H1 (cell line): ENCODE measurements at regions not wholly inside any gene's neighbourhood (a gene's known extent, or its start where the extent isn't known, plus 50 kb on each side); places are given as distances from the start of the nearest gene placed in this dataset.

ENCODE experiments used
- CTCF ChIA-PET: fragments of 300-600 bp; sonication (Branson Sonifier 250); formaldehyde crosslinking; loops from one replicate; lab custom pipeline; 2021; ENCODE audit not compliant: partially characterized antibody; lab: Charles Lee
- POLR2A ChIA-PET: fragments of 300-600 bp; sonication (Branson Sonifier 250); formaldehyde crosslinking; loops from one replicate; lab custom pipeline; 2021; ENCODE audit warnings: inconsistent platforms; ENCODE audit not compliant: partially characterized antibody; lab: Charles Lee
- DNase-seq, 2 experiments: peaks; one replicate each; pipeline versions ENCODE4 v3.0.0 to v3.0.0-alpha.2; 2010 to 2022; ENCODE audit warnings: low spot score in 2 of 2, low read depth in 1 of 2, mixed read lengths in 1 of 2
- FAIRE-seq: peaks from 2 replicates; lab custom pipeline; 2011; peaks lifted over from hg19 to GRCh38; lab: Jason Lieb, UNC
- H2AFZ ChIP-seq: 2 replicates; pipeline ENCODE4 v1.8.1; 2012; ENCODE audit warnings: low read length, inconsistent platforms
- H2AK5ac ChIP-seq: 2 replicates; pipeline ENCODE4 v1.6.1; 2013; ENCODE audit warnings: low read depth, low read length
- H2BK120ac ChIP-seq: replicated peaks from 2 replicates; pipeline ENCODE3; 2013; ENCODE audit warnings: low read depth, low read length, inconsistent platforms
- H2BK12ac ChIP-seq: 2 replicates; pipeline ENCODE4 v1.6.1; 2013; ENCODE audit warnings: low read depth, low read length
- H2BK15ac ChIP-seq: 2 replicates; pipeline ENCODE4 v1.6.1; 2013; ENCODE audit warnings: low read length
- H2BK20ac ChIP-seq: 2 replicates; pipeline ENCODE4 v1.6.1; 2013; ENCODE audit warnings: low read length
- H2BK5ac ChIP-seq: 2 replicates; pipeline ENCODE4 v1.6.1; 2013; ENCODE audit warnings: low read depth, low read length
- H3K14ac ChIP-seq: 2 replicates; pipeline ENCODE4 v1.6.1; 2013; ENCODE audit warnings: inconsistent platforms; ENCODE audit not compliant: insufficient read length
- H3K18ac ChIP-seq: 2 replicates; pipeline ENCODE4 v1.6.1; 2013; ENCODE audit warnings: low read length; ENCODE audit errors: extremely low read depth
- H3K23ac ChIP-seq: 2 replicates; pipeline ENCODE4 v1.6.1; 2013; ENCODE audit warnings: inconsistent platforms; ENCODE audit not compliant: insufficient read length
- H3K23me2 ChIP-seq: 2 replicates; pipeline ENCODE4 v1.6.1; 2013; ENCODE audit warnings: low read depth, low read length
- H3K27ac ChIP-seq: 2 replicates; pipeline ENCODE4 v1.6.1; 2011; ENCODE audit warnings: low read depth, low read length, inconsistent platforms
- H3K27me3 ChIP-seq, 4 experiments: replicated peaks in 1 of 4; 1 replicate in 1 of 4; 2 replicates in 3 of 4; pipeline versions ENCODE4 v1.6.1 to v1.8.1; 2011 to 2013; ENCODE audit warnings: low read length in 3 of 4, mild to moderate bottlenecking in 3 of 4, inconsistent platforms in 2 of 4, mixed read lengths in 2 of 4, moderate library complexity in 1 of 4; ENCODE audit not compliant: control insufficient read depth in 3 of 4, insufficient read depth in 3 of 4; ENCODE audit errors: extremely low read depth in 1 of 4
- H3K36me3 ChIP-seq, 4 experiments: 2 replicates each; pipeline versions ENCODE4 v1.6.1 to v1.8.1; 2011 to 2013; ENCODE audit warnings: mild to moderate bottlenecking in 4 of 4, low read length in 3 of 4, moderate library complexity in 2 of 4, control low read depth in 1 of 4, inconsistent platforms in 1 of 4; ENCODE audit not compliant: insufficient read depth in 4 of 4, control insufficient read depth in 2 of 4
- H3K4ac ChIP-seq: replicated peaks from 2 replicates; pipeline ENCODE3; 2013; ENCODE audit warnings: low read length, low read depth, mixed read lengths, inconsistent platforms; ENCODE audit not compliant: insufficient read length
- H3K4me1 ChIP-seq, 4 experiments: replicated peaks in 1 of 4; 1 replicate in 1 of 4; 2 replicates in 3 of 4; pipeline versions ENCODE4 v1.6.1 to v1.8.1; 2011 to 2013; ENCODE audit warnings: low read length in 3 of 4, inconsistent platforms in 2 of 4, mixed read lengths in 1 of 4; ENCODE audit not compliant: insufficient read depth in 4 of 4, control insufficient read depth in 3 of 4
- H3K4me2 ChIP-seq, 2 experiments: 2 replicates each; pipeline versions ENCODE4 v1.6.1 to v1.8.1; 2011 to 2013; ENCODE audit warnings: low read depth in 2 of 2, low read length in 2 of 2, control low read depth in 1 of 2, inconsistent platforms in 1 of 2, mild to moderate bottlenecking in 1 of 2; ENCODE audit not compliant: insufficient read depth in 1 of 2
- H3K4me3 ChIP-seq, 4 experiments: fragments of 200-600, 300-600 bp in 1 of 4; sonication (generic), shearing (Covaris generic), sonication (Bioruptor Twin) in 1 of 4; 2 replicates each; pipeline versions ENCODE4 v1.5.1 to v1.8.1; 2011 to 2016; ENCODE audit warnings: low read length in 4 of 4, low read depth in 3 of 4, control low read depth in 2 of 4, inconsistent platforms in 2 of 4, mild to moderate bottlenecking in 2 of 4, mixed read lengths in 1 of 4, moderate library complexity in 1 of 4; ENCODE audit not compliant: insufficient read depth in 2 of 4; ENCODE audit errors: extremely low read depth in 1 of 4
- H3K56ac ChIP-seq: replicated peaks from 2 replicates; pipeline ENCODE3; 2013; ENCODE audit warnings: low read depth, mild to moderate bottlenecking, mixed read lengths, low read length, inconsistent platforms; ENCODE audit not compliant: insufficient read length
- H3K79me1 ChIP-seq: 2 replicates; pipeline ENCODE4 v1.6.1; 2013; ENCODE audit warnings: low read depth, low read length, control low read depth
- H3K79me2 ChIP-seq, 2 experiments: 2 replicates each; pipeline versions ENCODE4 v1.6.1 to v1.8.1; 2012 to 2013; ENCODE audit warnings: low read length in 2 of 2, mild to moderate bottlenecking in 2 of 2, inconsistent platforms in 1 of 2; ENCODE audit not compliant: insufficient read depth in 2 of 2, control insufficient read depth in 1 of 2
- H3K9ac ChIP-seq, 4 experiments: replicated peaks in 1 of 4; 1 replicate in 1 of 4; 2 replicates in 3 of 4; pipeline versions ENCODE4 v1.6.1 to v1.8.1; 2011 to 2013; ENCODE audit warnings: low read depth in 3 of 4, low read length in 3 of 4, control low read depth in 2 of 4, mild to moderate bottlenecking in 2 of 4, moderate library complexity in 2 of 4, inconsistent platforms in 1 of 4; ENCODE audit errors: extremely low read depth in 1 of 4
- H3K9me3 ChIP-seq, 2 experiments: 2 replicates each; pipeline versions ENCODE4 v1.6.1 to v1.8.1; 2012 to 2013; ENCODE audit warnings: mild to moderate bottlenecking in 2 of 2, moderate library complexity in 2 of 2, control low read depth in 1 of 2, inconsistent platforms in 1 of 2, low read depth in 1 of 2, low read length in 1 of 2, mixed read lengths in 1 of 2; ENCODE audit not compliant: insufficient read depth in 2 of 2
- H4K20me1 ChIP-seq, 2 experiments: replicated peaks in 1 of 2; 2 replicates each; pipeline versions ENCODE3 to v1.8.1; 2011 to 2013; ENCODE audit warnings: inconsistent platforms in 2 of 2, low read length in 2 of 2, mild to moderate bottlenecking in 1 of 2; ENCODE audit not compliant: insufficient read depth in 2 of 2, control insufficient read depth in 1 of 2
- H4K5ac ChIP-seq: 2 replicates; pipeline ENCODE4 v1.6.1; 2013; ENCODE audit warnings: low read length, low read depth, mixed read lengths, inconsistent platforms; ENCODE audit not compliant: insufficient read length
- H4K8ac ChIP-seq: 2 replicates; pipeline ENCODE4 v1.8.0; 2013; ENCODE audit warnings: mild to moderate bottlenecking, moderate library complexity, low read length, inconsistent platforms; ENCODE audit not compliant: insufficient read depth; ENCODE audit errors: extremely low read depth
- H4K91ac ChIP-seq: replicated peaks from 2 replicates; pipeline ENCODE3; 2013; ENCODE audit warnings: low read length, mixed read lengths, inconsistent platforms; ENCODE audit not compliant: insufficient read length
- BACH1 ChIP-seq: IDR thresholded peaks from 2 replicates; pipeline ENCODE4 v1.6.1; 2012; ENCODE audit warnings: low read length, improper control_type of control experiment
- BCL11A ChIP-seq, 2 experiments: IDR thresholded peaks; one replicate each; pipeline ENCODE4 v1.6.1; 2011; ENCODE audit warnings: low read depth in 2 of 2, low read length in 2 of 2, mild to moderate bottlenecking in 2 of 2
- JUND ChIP-seq: IDR thresholded peaks from 2 replicates; pipeline ENCODE4 v1.6.1; 2011; ENCODE audit warnings: mild to moderate bottlenecking, improper control_type of control experiment, low read length
- KDM4A ChIP-seq: IDR thresholded peaks from one replicate; pipeline ENCODE4 v1.7.1; 2012; ENCODE audit warnings: low read depth, mild to moderate bottlenecking, moderate library complexity, low read length, inconsistent platforms; ENCODE audit not compliant: severe bottlenecking
- WGBS, 2 experiments: shearing (Covaris generic) in 1 of 2; methylation state at CpG; one replicate each; pipeline versions ENCODE4 v1.1.6 to v1.1.7; 2013 to 2015; ENCODE audit warnings: low lambda C conversion rate in 2 of 2, mixed read lengths in 2 of 2, inconsistent platforms in 1 of 2, low coverage in 1 of 2, missing lambda C conversion rate in 1 of 2; ENCODE audit not compliant: insufficient replicate concordance in 2 of 2, insufficient coverage in 1 of 2, insufficient read length in 1 of 2; ENCODE audit errors: extremely low coverage in 1 of 2, missing lambda C conversion rate in 1 of 2; 5-methylcytosine and 5-hydroxymethylcytosine counted together

- H3K23ac ChIP-seq: no peak overlapping the region
- WGBS, 2 experiments: 100% methylated on average over 3 of the region's 3 CpGs; no CpG with 5 or more reads in 1 of the 2 experiments
- CTCF ChIA-PET: no interaction called here
- no peak overlapping the region for H2AFZ ChIP-seq
- H3K4me3 ChIP-seq: no peak overlapping the region
- no peak overlapping the region for H3K14ac ChIP-seq
- H3K56ac ChIP-seq: no peak overlapping the region
- H3K9ac ChIP-seq: no peak overlapping the region
- no peaks in the 10 kb centered on the region for H4K20me1 ChIP-seq
- H2AK5ac ChIP-seq: no peak overlapping the region
- H3K79me2 ChIP-seq: no peaks in the 10 kb centered on the region
- H2BK5ac ChIP-seq: no peak overlapping the region
- no peak overlapping the region for H3K4me2 ChIP-seq
- no peak overlapping the region for H4K8ac ChIP-seq
- no peak for TF ChIP-seq KDM4A
- no peak for TF ChIP-seq JUND
- TF ChIP-seq BCL11A (IDR thresholded peaks at IDR 0.05; ENCODE audit: low read depth in 2 of 2, low read length in 2 of 2): no peak
- no peak for TF ChIP-seq BACH1
- H3K36me3 ChIP-seq: no peaks in the 10 kb centered on the region
- no peaks in the 10 kb centered on the region for H3K23me2 ChIP-seq
- H4K91ac ChIP-seq: no peak overlapping the region
- H2BK12ac ChIP-seq: no peak overlapping the region
- no peak for DNase-seq
- FAIRE-seq: no peak
- H2BK15ac ChIP-seq: no peak overlapping the region
- H3K27me3 ChIP-seq: no peaks in the 10 kb centered on the region
- no peak overlapping the region for H2BK20ac ChIP-seq
- no peak overlapping the region for H3K27ac ChIP-seq
- POLR2A ChIA-PET: no interaction called here
- H3K9me3 ChIP-seq: peaks cover 2 to 3% of the 10 kb centered on the region in 2 experiments; a peak in 1 of 4 replicates
- H3K4me1 ChIP-seq: no peaks in the 10 kb centered on the region
- no peaks in the 10 kb centered on the region for H3K79me1 ChIP-seq
- H2BK120ac ChIP-seq: no peak overlapping the region
- no peak overlapping the region for H4K5ac ChIP-seq
- H3K4ac ChIP-seq: no peak overlapping the region
- H3K18ac ChIP-seq: no peak overlapping the region
Observed at GRCh38 chr4:45745741-45746140, 378.1 kb downstream of the GABRG1 start.
